K562 (cell line): ENCODE measurements at regions not wholly inside any gene's neighbourhood (a gene's known extent, or its start where the extent isn't known, plus 50 kb on each side); places are given as distances from the start of the nearest gene placed in this dataset.
A peak's percentile ranks its signal among the peaks of the same experiment; 100 is the strongest.

Experiments
- ARID1B ChIP-seq: fragments of 450-650 bp; IDR thresholded peaks from 2 replicates; pipeline ENCODE4 v1.6.1; 2016; ENCODE audit warnings: antibody characterized with exemption, mild to moderate bottlenecking, inconsistent platforms
- DEAF1 ChIP-seq: fragments of 450-650 bp; formaldehyde crosslinking; IDR thresholded peaks from 2 replicates; pipeline ENCODE4 v1.4.0; 2020; ENCODE audit warnings: mild to moderate bottlenecking, moderate library complexity
- EP300 ChIP-seq: IDR thresholded peaks from 2 replicates; pipeline ENCODE4 v1.6.1; 2012; ENCODE audit warnings: low read length, improper control_type of control experiment
- KDM4B ChIP-seq, 2 experiments: fragments of 450-650 bp in 1 of 2; sonication (generic) in 1 of 2; IDR thresholded peaks; 2 replicates each; pipeline ENCODE4 v1.6.1; 2016 to 2017; ENCODE audit warnings: borderline replicate concordance in 2 of 2, antibody characterized with exemption in 1 of 2, low read depth in 1 of 2, mild to moderate bottlenecking in 1 of 2
- KDM5B ChIP-seq: fragments of 200-600 bp; sonication (generic); IDR thresholded peaks from 2 replicates; pipeline ENCODE4 v1.6.1; 2012; ENCODE audit warnings: low read depth, mild to moderate bottlenecking, moderate library complexity, low read length, control low read depth, inconsistent platforms; ENCODE audit not compliant: insufficient replicate concordance
- NFE2L1 ChIP-seq: fragments of 450-650 bp; IDR thresholded peaks from 2 replicates; pipeline ENCODE4 v1.6.1; 2016; ENCODE audit warnings: missing genetic modification characterization, low read depth, mild to moderate bottlenecking, missing compliant biosample characterization, moderate library complexity, borderline replicate concordance
- PHF20 ChIP-seq: fragments of 450-650 bp; IDR thresholded peaks from 2 replicates; pipeline ENCODE4 v1.6.1; 2018; ENCODE audit not compliant: partially characterized antibody
- RFX5 ChIP-seq: IDR thresholded peaks from 2 replicates; pipeline ENCODE4 v1.6.1; 2011; ENCODE audit warnings: low read depth, mild to moderate bottlenecking, improper control_type of control experiment, low read length
- SRSF9 ChIP-seq: fragments of 200-400 bp; formaldehyde crosslinking; IDR thresholded peaks from 2 replicates; pipeline ENCODE4 v1.6.1; 2017; ENCODE audit warnings: low read depth, low read length, borderline replicate concordance
- TAF7 ChIP-seq: fragments of 450-650 bp; IDR thresholded peaks from 2 replicates; pipeline ENCODE4 v1.6.1; 2016; ENCODE audit warnings: missing genetic modification characterization, missing compliant biosample characterization
- ZNF174 ChIP-seq: fragments of 250-450 bp; sonication (Bioruptor Pico); IDR thresholded peaks from 2 replicates; pipeline ENCODE4 v1.4.0; 2020; ENCODE audit warnings: mild to moderate bottlenecking
- ZNF282 ChIP-seq: sonication (generic); formaldehyde crosslinking; IDR thresholded peaks from 2 replicates; pipeline ENCODE4 v1.8.1; 2023; ENCODE audit warnings: missing genetic modification reagents
- TF ChIP-seq, protein P1 (sequence below), 2 experiments: IDR thresholded peaks; 2 replicates each; pipeline ENCODE4 v1.6.1; 2011; ENCODE audit warnings: borderline replicate concordance in 1 of 2, control low read depth in 1 of 2, low read depth in 1 of 2, low read length in 1 of 2, mild to moderate bottlenecking in 1 of 2, mixed read lengths in 1 of 2, moderate library complexity in 1 of 2; ENCODE audit not compliant: insufficient read depth in 1 of 2, insufficient read length in 1 of 2, poor library complexity in 1 of 2, severe bottlenecking in 1 of 2; ENCODE audit errors: extremely low read depth in 1 of 2
- TF ChIP-seq, protein P2 (sequence below): sonication (generic); formaldehyde crosslinking; IDR thresholded peaks from 2 replicates; pipeline ENCODE4 v1.8.1; 2022; ENCODE audit warnings: missing genetic modification reagents
- TF ChIP-seq, protein P3 (sequence below): sonication (generic); IDR thresholded peaks from 2 replicates; pipeline ENCODE4 v1.6.1; 2016
- TF ChIP-seq, protein P4 (sequence below): sonication (generic); formaldehyde crosslinking; IDR thresholded peaks from 2 replicates; pipeline ENCODE4 v1.8.0; 2022; ENCODE audit warnings: mild to moderate bottlenecking, low read depth, missing genetic modification reagents
- TF ChIP-seq, protein P5 (sequence below): fragments of 450-650 bp; IDR thresholded peaks from 2 replicates; pipeline ENCODE4 v1.6.1; 2017; ENCODE audit warnings: antibody characterized with exemption, mild to moderate bottlenecking

DNA sequence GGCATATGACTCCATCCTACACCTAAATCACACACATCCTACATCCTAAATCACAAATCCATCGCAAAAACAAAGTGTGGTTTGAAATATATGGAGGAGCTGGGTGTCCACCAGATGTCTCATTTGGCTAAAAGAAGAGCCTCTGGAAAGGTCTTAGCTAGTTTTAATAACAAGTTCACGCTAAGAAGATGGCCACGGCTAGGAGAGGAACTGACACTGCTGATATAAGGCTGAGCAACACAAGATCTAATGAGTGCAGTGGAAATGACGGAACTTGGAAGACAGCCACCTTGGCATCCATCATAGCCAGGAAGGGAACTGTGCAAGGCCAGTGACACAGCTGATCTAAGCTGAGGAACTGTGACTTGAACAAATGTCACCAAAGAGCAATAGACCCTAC, 60.0 kb upstream of the AGAP1 start (continued):
- TF ChIP-seq, protein P1, sequence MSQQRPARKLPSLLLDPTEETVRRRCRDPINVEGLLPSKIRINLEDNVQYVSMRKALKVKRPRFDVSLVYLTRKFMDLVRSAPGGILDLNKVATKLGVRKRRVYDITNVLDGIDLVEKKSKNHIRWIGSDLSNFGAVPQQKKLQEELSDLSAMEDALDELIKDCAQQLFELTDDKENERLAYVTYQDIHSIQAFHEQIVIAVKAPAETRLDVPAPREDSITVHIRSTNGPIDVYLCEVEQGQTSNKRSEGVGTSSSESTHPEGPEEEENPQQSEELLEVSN (IDR thresholded peaks at IDR 0.05; ENCODE audit: borderline replicate concordance in 1 of 2, extremely low read depth in 1 of 2, insufficient read depth in 1 of 2, insufficient read length in 1 of 2, low read depth in 1 of 2, low read length in 1 of 2, poor library complexity in 1 of 2, severe bottlenecking in 1 of 2), result no peak
- TF ChIP-seq, protein P2, sequence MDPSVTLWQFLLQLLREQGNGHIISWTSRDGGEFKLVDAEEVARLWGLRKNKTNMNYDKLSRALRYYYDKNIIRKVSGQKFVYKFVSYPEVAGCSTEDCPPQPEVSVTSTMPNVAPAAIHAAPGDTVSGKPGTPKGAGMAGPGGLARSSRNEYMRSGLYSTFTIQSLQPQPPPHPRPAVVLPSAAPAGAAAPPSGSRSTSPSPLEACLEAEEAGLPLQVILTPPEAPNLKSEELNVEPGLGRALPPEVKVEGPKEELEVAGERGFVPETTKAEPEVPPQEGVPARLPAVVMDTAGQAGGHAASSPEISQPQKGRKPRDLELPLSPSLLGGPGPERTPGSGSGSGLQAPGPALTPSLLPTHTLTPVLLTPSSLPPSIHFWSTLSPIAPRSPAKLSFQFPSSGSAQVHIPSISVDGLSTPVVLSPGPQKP, result no peak
- TF ChIP-seq ZNF282 (CRISPR knock-in tag) (no peak), TAF7 (no peak), SRSF9 (no peak), KDM4B (IDR thresholded peaks at IDR 0.05; ENCODE audit: borderline replicate concordance in 2 of 2, low read depth in 1 of 2) (no peak), EP300 (peak; percentile 44; the same call in 1 of the 2 replicates), DEAF1 (CRISPR knock-in tag) (peak; percentile 75), ARID1B (peak; percentile 43; the same call in 1 of the 2 replicates), RFX5 (no peak), NFE2L1 (tag) (no peak), ZNF174 (no peak), KDM5B (no peak), PHF20 (no peak)
- TF ChIP-seq, protein P3, sequence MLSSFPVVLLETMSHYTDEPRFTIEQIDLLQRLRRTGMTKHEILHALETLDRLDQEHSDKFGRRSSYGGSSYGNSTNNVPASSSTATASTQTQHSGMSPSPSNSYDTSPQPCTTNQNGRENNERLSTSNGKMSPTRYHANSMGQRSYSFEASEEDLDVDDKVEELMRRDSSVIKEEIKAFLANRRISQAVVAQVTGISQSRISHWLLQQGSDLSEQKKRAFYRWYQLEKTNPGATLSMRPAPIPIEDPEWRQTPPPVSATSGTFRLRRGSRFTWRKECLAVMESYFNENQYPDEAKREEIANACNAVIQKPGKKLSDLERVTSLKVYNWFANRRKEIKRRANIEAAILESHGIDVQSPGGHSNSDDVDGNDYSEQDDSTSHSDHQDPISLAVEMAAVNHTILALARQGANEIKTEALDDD, result peak; percentile 54
- TF ChIP-seq, protein P4, sequence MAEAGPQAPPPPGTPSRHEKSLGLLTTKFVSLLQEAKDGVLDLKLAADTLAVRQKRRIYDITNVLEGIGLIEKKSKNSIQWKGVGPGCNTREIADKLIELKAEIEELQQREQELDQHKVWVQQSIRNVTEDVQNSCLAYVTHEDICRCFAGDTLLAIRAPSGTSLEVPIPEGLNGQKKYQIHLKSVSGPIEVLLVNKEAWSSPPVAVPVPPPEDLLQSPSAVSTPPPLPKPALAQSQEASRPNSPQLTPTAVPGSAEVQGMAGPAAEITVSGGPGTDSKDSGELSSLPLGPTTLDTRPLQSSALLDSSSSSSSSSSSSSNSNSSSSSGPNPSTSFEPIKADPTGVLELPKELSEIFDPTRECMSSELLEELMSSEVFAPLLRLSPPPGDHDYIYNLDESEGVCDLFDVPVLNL (CRISPR knock-in tag), result no peak
- TF ChIP-seq, protein P5, sequence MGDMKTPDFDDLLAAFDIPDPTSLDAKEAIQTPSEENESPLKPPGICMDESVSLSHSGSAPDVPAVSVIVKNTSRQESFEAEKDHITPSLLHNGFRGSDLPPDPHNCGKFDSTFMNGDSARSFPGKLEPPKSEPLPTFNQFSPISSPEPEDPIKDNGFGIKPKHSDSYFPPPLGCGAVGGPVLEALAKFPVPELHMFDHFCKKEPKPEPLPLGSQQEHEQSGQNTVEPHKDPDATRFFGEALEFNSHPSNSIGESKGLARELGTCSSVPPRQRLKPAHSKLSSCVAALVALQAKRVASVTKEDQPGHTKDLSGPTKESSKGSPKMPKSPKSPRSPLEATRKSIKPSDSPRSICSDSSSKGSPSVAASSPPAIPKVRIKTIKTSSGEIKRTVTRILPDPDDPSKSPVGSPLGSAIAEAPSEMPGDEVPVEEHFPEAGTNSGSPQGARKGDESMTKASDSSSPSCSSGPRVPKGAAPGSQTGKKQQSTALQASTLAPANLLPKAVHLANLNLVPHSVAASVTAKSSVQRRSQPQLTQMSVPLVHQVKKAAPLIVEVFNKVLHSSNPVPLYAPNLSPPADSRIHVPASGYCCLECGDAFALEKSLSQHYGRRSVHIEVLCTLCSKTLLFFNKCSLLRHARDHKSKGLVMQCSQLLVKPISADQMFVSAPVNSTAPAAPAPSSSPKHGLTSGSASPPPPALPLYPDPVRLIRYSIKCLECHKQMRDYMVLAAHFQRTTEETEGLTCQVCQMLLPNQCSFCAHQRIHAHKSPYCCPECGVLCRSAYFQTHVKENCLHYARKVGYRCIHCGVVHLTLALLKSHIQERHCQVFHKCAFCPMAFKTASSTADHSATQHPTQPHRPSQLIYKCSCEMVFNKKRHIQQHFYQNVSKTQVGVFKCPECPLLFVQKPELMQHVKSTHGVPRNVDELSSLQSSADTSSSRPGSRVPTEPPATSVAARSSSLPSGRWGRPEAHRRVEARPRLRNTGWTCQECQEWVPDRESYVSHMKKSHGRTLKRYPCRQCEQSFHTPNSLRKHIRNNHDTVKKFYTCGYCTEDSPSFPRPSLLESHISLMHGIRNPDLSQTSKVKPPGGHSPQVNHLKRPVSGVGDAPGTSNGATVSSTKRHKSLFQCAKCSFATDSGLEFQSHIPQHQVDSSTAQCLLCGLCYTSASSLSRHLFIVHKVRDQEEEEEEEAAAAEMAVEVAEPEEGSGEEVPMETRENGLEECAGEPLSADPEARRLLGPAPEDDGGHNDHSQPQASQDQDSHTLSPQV, result peak; percentile 55; the same call in 1 of the 2 replicates
